Sigmoid colon (tissue), 6 donors: ENCODE measurements at regions not wholly inside any gene's neighbourhood (a gene's known extent, or its start where the extent isn't known, plus 50 kb on each side); places are given as distances from the start of the nearest gene placed in this dataset.
"Not testable (repeated sequence)": the region's sequence is repeated elsewhere in the genome, so short reads cannot be mapped to it uniquely, and the experiment has no call there.

Source experiments
- DNase-seq: peaks from one replicate; pipeline ENCODE4 v3.0.0-alpha.2; 2019
- H3K27ac ChIP-seq, 4 donors: fragments of 200-600 bp; sonication (generic); one replicate each; pipeline ENCODE4 v1.5.1; 2016 to 2019; ENCODE audit warnings: mild to moderate bottlenecking in 1 of 4
- H3K27me3 ChIP-seq, 3 donors: fragments of 200-600 bp; sonication (generic); one replicate each; pipeline ENCODE4 v1.5.1; 2019; ENCODE audit warnings: mild to moderate bottlenecking in 1 of 3
- H3K36me3 ChIP-seq, 4 donors: fragments of 200-600 bp; sonication (generic); one replicate each; pipeline ENCODE4 v1.5.1; 2016 to 2019
- H3K4me1 ChIP-seq, 4 donors: fragments of 200-600 bp; sonication (generic); one replicate each; pipeline ENCODE4 v1.5.1; 2017 to 2019
- H3K4me3 ChIP-seq, 4 donors: fragments of 200-600 bp; sonication (generic); one replicate each; pipeline ENCODE4 v1.5.1; 2017 to 2019; ENCODE audit warnings: mild to moderate bottlenecking in 2 of 4, moderate library complexity in 1 of 4
- H3K9me3 ChIP-seq, 4 donors: fragments of 200-600 bp in 3 of 4; sonication (generic) in 3 of 4; one replicate each; pipeline versions ENCODE4 v1.5.1 to v1.6.1; 2013 to 2019
- EP300 ChIP-seq, 4 donors: sonication (generic); formaldehyde crosslinking; IDR thresholded peaks; one replicate each; pipeline ENCODE4 v1.6.1; 2017; ENCODE audit warnings: antibody characterized with exemption in 4 of 4
- POLR2A ChIP-seq, 2 donors: fragments of 450-650 bp; IDR thresholded peaks; one replicate each; pipeline ENCODE4 v1.6.1; 2016; ENCODE audit warnings: antibody characterized with exemption in 2 of 2, mild to moderate bottlenecking in 2 of 2, moderate library complexity in 2 of 2
- POLR2AphosphoS5 ChIP-seq, 4 donors: sonication (generic); formaldehyde crosslinking; IDR thresholded peaks; one replicate each; pipeline ENCODE4 v1.6.1; 2017; ENCODE audit warnings: antibody characterized with exemption in 4 of 4
- WGBS, 2 donors: extraction: QIAGEN DNeasy Blood & Tissue Kit; methylation state at CpG; one replicate each; pipeline ENCODE4 v1.1.7; 2013; 5-methylcytosine and 5-hydroxymethylcytosine counted together
- intact Hi-C: fragments of 100-400 bp; cut with DNase I; formaldehyde crosslinking; loops from one replicate; pipeline ENCODE4 v1.15.1; 2023
- TF ChIP-seq, protein P1 (sequence below), 4 experiments: fragments of 450-650 bp in 3 of 4; fragments of 200-600 bp in 1 of 4; IDR thresholded peaks; one replicate each; pipeline ENCODE4 v1.5.1; 2016 to 2019; ENCODE audit warnings: antibody characterized with exemption in 4 of 4, mild to moderate bottlenecking in 3 of 4, moderate library complexity in 2 of 4
- donor health status: healthy with polysubstance abuse.
- donor health status: healthy.

DNA sequence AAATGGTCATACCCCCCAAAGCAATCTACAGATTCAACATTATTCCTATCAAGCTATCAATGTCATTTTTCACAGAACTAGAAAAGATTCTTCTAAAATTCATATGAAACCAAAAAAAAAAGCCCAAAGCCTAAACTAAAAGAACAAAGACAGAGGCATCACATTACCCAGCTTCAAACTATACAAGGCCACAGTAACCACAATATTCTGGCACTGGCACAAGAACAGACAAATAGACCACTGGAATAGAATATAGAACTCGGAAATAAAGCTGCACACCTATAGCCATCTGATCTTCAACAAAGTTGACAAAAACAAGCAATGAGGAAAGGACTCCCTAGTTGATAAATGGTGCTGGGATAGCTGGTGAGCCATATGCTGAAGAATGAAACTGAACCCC is 89.2 kb upstream of the PCED1B start:
- Histone ChIP-seq H3K27ac (no peak overlapping the region), H3K36me3 (no peaks in the 10 kb centered on the region), H3K9me3 (peaks cover 0 to 6% (median 0%) of the 10 kb centered on the region in 4 donors), H3K4me3 (no peak overlapping the region), H3K4me1 (no peaks in the 10 kb centered on the region), H3K27me3 (no peaks in the 10 kb centered on the region)
- intact Hi-C loops, result no loop called here
- no peak for DNase-seq
- TF ChIP-seq, protein P1, sequence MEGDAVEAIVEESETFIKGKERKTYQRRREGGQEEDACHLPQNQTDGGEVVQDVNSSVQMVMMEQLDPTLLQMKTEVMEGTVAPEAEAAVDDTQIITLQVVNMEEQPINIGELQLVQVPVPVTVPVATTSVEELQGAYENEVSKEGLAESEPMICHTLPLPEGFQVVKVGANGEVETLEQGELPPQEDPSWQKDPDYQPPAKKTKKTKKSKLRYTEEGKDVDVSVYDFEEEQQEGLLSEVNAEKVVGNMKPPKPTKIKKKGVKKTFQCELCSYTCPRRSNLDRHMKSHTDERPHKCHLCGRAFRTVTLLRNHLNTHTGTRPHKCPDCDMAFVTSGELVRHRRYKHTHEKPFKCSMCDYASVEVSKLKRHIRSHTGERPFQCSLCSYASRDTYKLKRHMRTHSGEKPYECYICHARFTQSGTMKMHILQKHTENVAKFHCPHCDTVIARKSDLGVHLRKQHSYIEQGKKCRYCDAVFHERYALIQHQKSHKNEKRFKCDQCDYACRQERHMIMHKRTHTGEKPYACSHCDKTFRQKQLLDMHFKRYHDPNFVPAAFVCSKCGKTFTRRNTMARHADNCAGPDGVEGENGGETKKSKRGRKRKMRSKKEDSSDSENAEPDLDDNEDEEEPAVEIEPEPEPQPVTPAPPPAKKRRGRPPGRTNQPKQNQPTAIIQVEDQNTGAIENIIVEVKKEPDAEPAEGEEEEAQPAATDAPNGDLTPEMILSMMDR (IDR thresholded peaks at IDR 0.05), result no peak
- TF ChIP-seq POLR2A (IDR thresholded peaks at IDR 0.05) (no peak), EP300 (IDR thresholded peaks at IDR 0.05) (no peak)
- 68 to 76% methylated on average over 1 of the region's 1 CpG for WGBS, 2 donors

DNA sequence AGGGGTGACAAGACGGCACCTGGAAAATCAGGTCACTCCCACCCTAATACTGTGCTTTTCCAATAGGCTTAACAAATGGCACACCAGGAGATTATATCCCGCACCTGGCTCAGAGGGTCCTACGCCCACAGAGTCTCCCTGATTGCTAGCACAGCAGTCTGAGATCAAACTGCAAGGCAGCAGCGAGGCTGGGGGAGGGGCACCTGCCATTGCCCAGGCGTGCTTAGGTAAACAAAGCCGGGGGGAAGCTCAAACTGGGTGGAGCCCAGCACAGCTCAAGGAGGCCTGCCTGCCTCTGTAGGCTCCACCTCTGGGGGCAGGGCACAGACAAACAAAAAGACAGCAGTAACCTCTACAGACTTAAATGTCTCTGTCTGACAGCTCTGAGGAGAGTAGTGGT is 87.4 kb upstream of the PCED1B start:
- intact Hi-C loops, H3K36me3 ChIP-seq, H3K4me3 ChIP-seq, DNase-seq, H3K27me3 ChIP-seq, H3K4me1 ChIP-seq, H3K9me3 ChIP-seq, H3K27ac ChIP-seq: not testable (repeated sequence)
- WGBS, 2 donors, result 62 to 73% methylated on average over 6 of the region's 6 CpGs

DNA sequence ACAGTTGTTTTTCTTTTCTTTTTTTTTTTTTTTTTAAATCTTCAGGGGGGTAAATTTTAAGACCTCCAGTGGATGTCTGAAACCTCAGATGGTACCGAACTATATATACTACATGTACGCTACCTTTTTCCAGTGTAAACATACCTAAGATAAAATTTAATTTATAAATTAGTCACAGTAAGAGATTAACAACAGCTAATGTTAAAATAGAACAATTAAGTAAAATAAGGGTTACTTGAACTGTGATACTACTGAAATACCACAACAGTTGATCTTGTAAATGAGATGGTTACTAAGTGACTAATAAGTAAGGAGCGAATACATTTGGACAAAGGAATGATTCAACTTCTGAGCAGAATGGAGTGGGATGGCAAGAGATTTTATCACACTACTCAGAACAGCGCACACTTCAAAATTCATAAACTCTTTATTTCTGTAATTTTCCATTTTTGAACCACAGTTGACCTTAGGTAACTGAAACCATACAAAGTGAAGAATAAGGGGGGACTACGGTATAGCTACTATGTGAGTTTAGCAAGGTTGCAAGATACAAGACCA is 80.5 kb upstream of the PCED1B start:
- H3K27ac ChIP-seq, result no peak overlapping the region
- 89 to 93% methylated on average over 5 of the region's 5 CpGs for WGBS, 2 donors
- H3K27me3 ChIP-seq, result no peaks in the 10 kb centered on the region
- no peak for TF ChIP-seq POLR2AphosphoS5 (IDR thresholded peaks at IDR 0.05)
- TF ChIP-seq, protein P1 (IDR thresholded peaks at IDR 0.05), result no peak
- no peak for TF ChIP-seq POLR2A (IDR thresholded peaks at IDR 0.05)
- no peak for TF ChIP-seq EP300 (IDR thresholded peaks at IDR 0.05)
- DNase-seq, result no peak
- H3K4me3 ChIP-seq, result no peak overlapping the region
- H3K9me3 ChIP-seq, result no peaks in the 10 kb centered on the region
- no peaks in the 10 kb centered on the region for H3K36me3 ChIP-seq
- H3K4me1 ChIP-seq, result no peaks in the 10 kb centered on the region
- intact Hi-C loops, result no loop called here

DNA sequence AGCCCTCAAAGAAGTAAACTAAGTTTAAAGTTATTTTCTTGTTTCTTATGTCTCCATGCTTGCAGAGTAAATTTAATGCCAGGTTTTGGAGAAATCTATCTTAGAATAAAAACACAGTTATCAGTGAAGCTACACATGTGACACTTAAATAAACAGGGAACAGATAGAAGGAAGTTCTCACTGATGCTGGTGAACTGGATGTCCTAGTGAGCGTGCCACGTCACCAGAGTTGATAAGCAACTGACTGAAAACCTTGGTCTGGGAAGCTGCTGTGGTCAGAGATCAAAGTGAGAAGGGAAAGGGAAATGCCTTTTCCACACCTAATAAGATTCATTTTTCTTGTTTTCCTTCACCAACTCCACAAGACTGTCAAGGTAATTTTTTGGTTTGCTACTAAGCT is 74.8 kb upstream of the PCED1B start:
- Histone ChIP-seq H3K27me3 (no peaks in the 10 kb centered on the region), H3K9me3 (no peaks in the 10 kb centered on the region), H3K36me3 (no peaks in the 10 kb centered on the region), H3K4me1 (no peaks in the 10 kb centered on the region), H3K4me3 (no peak overlapping the region), H3K27ac (no peak overlapping the region)
- DNase-seq, result no peak
- TF ChIP-seq POLR2A (IDR thresholded peaks at IDR 0.05), result no peak
- TF ChIP-seq EP300 (IDR thresholded peaks at IDR 0.05), result no peak
- TF ChIP-seq POLR2AphosphoS5 (IDR thresholded peaks at IDR 0.05), result no peak
- TF ChIP-seq, protein P1 (IDR thresholded peaks at IDR 0.05), result no peak
- intact Hi-C loops, result no loop called here
- WGBS, 2 donors, result 47 to 60% methylated on average over 2 of the region's 2 CpGs

DNA sequence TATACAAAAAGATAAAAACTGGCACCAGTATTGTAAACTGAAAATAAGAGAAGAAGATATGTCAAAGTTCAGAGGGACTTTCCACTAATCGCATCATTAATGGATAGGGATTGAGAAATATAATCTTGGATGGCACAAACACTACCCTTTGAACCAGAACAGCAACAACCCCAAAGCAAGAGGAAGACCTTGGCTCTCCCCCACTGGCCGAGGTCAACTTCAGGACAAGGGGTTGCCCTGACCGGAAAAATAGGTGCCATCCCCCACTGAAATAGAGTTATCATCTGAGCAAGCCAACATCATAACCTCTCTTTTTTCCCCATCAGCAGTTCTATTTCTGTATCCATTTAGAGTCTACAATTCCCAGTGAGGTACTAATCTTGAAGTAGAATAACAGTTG is 72.4 kb upstream of the PCED1B start:
- no peaks in the 10 kb centered on the region for H3K4me1 ChIP-seq
- DNase-seq, result no peak
- no peaks in the 10 kb centered on the region for H3K9me3 ChIP-seq
- no peak overlapping the region for H3K27ac ChIP-seq
- 91 to 93% methylated on average over 3 of the region's 3 CpGs for WGBS, 2 donors
- TF ChIP-seq, protein P1 (IDR thresholded peaks at IDR 0.05), result no peak
- no peak for TF ChIP-seq POLR2A (IDR thresholded peaks at IDR 0.05)
- no peak for TF ChIP-seq POLR2AphosphoS5 (IDR thresholded peaks at IDR 0.05)
- TF ChIP-seq EP300 (IDR thresholded peaks at IDR 0.05), result no peak
- intact Hi-C loops, result no loop called here
- no peak overlapping the region for H3K4me3 ChIP-seq
- H3K36me3 ChIP-seq, result no peaks in the 10 kb centered on the region
- H3K27me3 ChIP-seq, result no peaks in the 10 kb centered on the region
